ENCODE measurements at regions not wholly inside any gene's neighbourhood (a gene's known extent, or its start where the extent isn't known, plus 50 kb on each side); places are given as distances from the start of the nearest gene placed in this dataset.
A peak's percentile ranks its signal among the peaks of the same experiment; 100 is the strongest.

GRCh38 chr7:8893775-8894174, 460.4 kb downstream of the NXPH1 start:
- no peak for DNase-seq (ENCODE audit: low read depth in 1 of 2, low spot score in 1 of 2)
- in situ Hi-C loops (cut with HindIII; ENCODE audit: low pct_unique_long_range_greater_than_20kb, low sequenced_read_pairs): no loop called here
- no peak for TF ChIP-seq JUND (IDR thresholded peaks at IDR 0.05; ENCODE audit: low read depth)

GRCh38 chr7:8906396-8907075, 473.1 kb downstream of the NXPH1 start:
- in situ Hi-C loops (cut with HindIII; ENCODE audit: low pct_unique_long_range_greater_than_20kb, low sequenced_read_pairs): no loop called here
- DNase-seq (ENCODE audit: low read depth in 1 of 2, low spot score in 1 of 2): no peak
- no peak for TF ChIP-seq JUND (IDR thresholded peaks at IDR 0.05; ENCODE audit: low read depth)

- no peak for TF ChIP-seq JUND (IDR thresholded peaks at IDR 0.05; ENCODE audit: low read depth)
- in situ Hi-C loops (cut with HindIII; ENCODE audit: low pct_unique_long_range_greater_than_20kb, low sequenced_read_pairs): no loop called here
- DNase-seq (ENCODE audit: low read depth in 1 of 2, low spot score in 1 of 2): peak in 1 of 2 experiments; percentile 17
These were observed 475.5 kb downstream of the NXPH1 start for GRCh38 chr7:8908889-8909288.

- no peak for DNase-seq (ENCODE audit: low read depth in 1 of 2, low spot score in 1 of 2)
- in situ Hi-C loops (cut with HindIII; ENCODE audit: low pct_unique_long_range_greater_than_20kb, low sequenced_read_pairs): no loop called here
- TF ChIP-seq JUND (IDR thresholded peaks at IDR 0.05; ENCODE audit: low read depth): no peak
These were observed 480.3 kb downstream of the NXPH1 start for GRCh38 chr7:8913682-8914081.

GRCh38 chr7:8921807-8922206, 488.4 kb downstream of the NXPH1 start:
- in situ Hi-C loops (cut with HindIII; ENCODE audit: low pct_unique_long_range_greater_than_20kb, low sequenced_read_pairs): no loop called here
- TF ChIP-seq JUND (IDR thresholded peaks at IDR 0.05; ENCODE audit: low read depth): no peak
- DNase-seq (ENCODE audit: low read depth in 1 of 2, low spot score in 1 of 2): no peak

GRCh38 chr7:8922726-8923125, 489.3 kb downstream of the NXPH1 start:
- in situ Hi-C loops (cut with HindIII; ENCODE audit: low pct_unique_long_range_greater_than_20kb, low sequenced_read_pairs): no loop called here
- DNase-seq (ENCODE audit: low read depth in 1 of 2, low spot score in 1 of 2): no peak
- no peak for TF ChIP-seq JUND (IDR thresholded peaks at IDR 0.05; ENCODE audit: low read depth)

- in situ Hi-C loops (cut with HindIII; ENCODE audit: low pct_unique_long_range_greater_than_20kb, low sequenced_read_pairs): no loop called here
- no peak for DNase-seq (ENCODE audit: low read depth in 1 of 2, low spot score in 1 of 2)
- TF ChIP-seq JUND (IDR thresholded peaks at IDR 0.05; ENCODE audit: low read depth): no peak
These were observed 489.9 kb downstream of the NXPH1 start for GRCh38 chr7:8923164-8923806.

- in situ Hi-C loops (cut with HindIII; ENCODE audit: low pct_unique_long_range_greater_than_20kb, low sequenced_read_pairs): no loop called here
- no peak for TF ChIP-seq JUND (IDR thresholded peaks at IDR 0.05; ENCODE audit: low read depth)
- DNase-seq (ENCODE audit: low read depth in 1 of 2, low spot score in 1 of 2): no peak
These were observed 498.7 kb downstream of the NXPH1 start for GRCh38 chr7:8931906-8932646.

- in situ Hi-C loops (cut with HindIII; ENCODE audit: low pct_unique_long_range_greater_than_20kb, low sequenced_read_pairs): no loop called here
- no peak for DNase-seq (ENCODE audit: low read depth in 1 of 2, low spot score in 1 of 2)
- no peak for TF ChIP-seq JUND (IDR thresholded peaks at IDR 0.05; ENCODE audit: low read depth)
These were observed 499.3 kb downstream of the NXPH1 start for GRCh38 chr7:8932751-8933150.

- no peak for TF ChIP-seq JUND (IDR thresholded peaks at IDR 0.05; ENCODE audit: low read depth)
- in situ Hi-C loops (cut with HindIII; ENCODE audit: low pct_unique_long_range_greater_than_20kb, low sequenced_read_pairs): no loop called here
- DNase-seq (ENCODE audit: low read depth in 1 of 2, low spot score in 1 of 2): no peak
These were observed 503.8 kb downstream of the NXPH1 start for GRCh38 chr7:8937204-8937603.

- no peak for TF ChIP-seq JUND (IDR thresholded peaks at IDR 0.05; ENCODE audit: low read depth)
- in situ Hi-C loops (cut with HindIII; ENCODE audit: low pct_unique_long_range_greater_than_20kb, low sequenced_read_pairs): no loop called here
- no peak for DNase-seq (ENCODE audit: low read depth in 1 of 2, low spot score in 1 of 2)
These were observed 504.8 kb downstream of the NXPH1 start for GRCh38 chr7:8938044-8938805.

- in situ Hi-C loops (cut with HindIII; ENCODE audit: low pct_unique_long_range_greater_than_20kb, low sequenced_read_pairs): no loop called here
- no peak for TF ChIP-seq JUND (IDR thresholded peaks at IDR 0.05; ENCODE audit: low read depth)
- no peak for DNase-seq (ENCODE audit: low read depth in 1 of 2, low spot score in 1 of 2)
These were observed 506.0 kb downstream of the NXPH1 start for GRCh38 chr7:8939446-8939845.
